PC-3 (cell line): ENCODE measurements at regions not wholly inside any gene's neighbourhood (a gene's known extent, or its start where the extent isn't known, plus 50 kb on each side); places are given as distances from the start of the nearest gene placed in this dataset.

ENCODE experiments used
- ATAC-seq: fragments of 200-7000 bp; cut with Tn5 transposase; 2 replicates; pipeline ENCODE4 v1.9.1; 2020; ENCODE audit warnings: mild to moderate bottlenecking, moderate library complexity
- BruUV-seq: library from RNA; stranded (reverse); fragments of 400-500 nt; replicated peaks from 2 replicates; lab custom pipeline; 2021; lab: Mats Ljungman, UMichigan
- CTCF ChIA-PET: fragments of 300-600 bp; sonication (Branson Sonifier 250); formaldehyde crosslinking; loops from one replicate; lab custom pipeline; 2022; ENCODE audit warnings: antibody characterized with exemption; lab: Charles Lee
- POLR2A ChIA-PET: fragments of 300-600 bp; sonication (Branson Sonifier 250); formaldehyde crosslinking; loops from one replicate; lab custom pipeline; 2022; ENCODE audit warnings: antibody characterized with exemption; ENCODE audit not compliant: unreplicated experiment; lab: Charles Lee
- DNase-seq: peaks from one replicate; pipeline ENCODE4 v3.0.0-alpha.2; 2015
- H2AFZ ChIP-seq: fragments of 300-600 bp; sonication (generic); 2 replicates; pipeline ENCODE4 v1.6.0; 2016; ENCODE audit warnings: antibody characterized with exemption, low read length
- H3F3A ChIP-seq: fragments of 300-600 bp; sonication (generic); one replicate; pipeline ENCODE4 v1.6.0; 2017; ENCODE audit warnings: antibody characterized with exemption, low read length, control low read depth, mild to moderate bottlenecking; ENCODE audit not compliant: unreplicated experiment
- H3K27ac ChIP-seq: fragments of 300-600 bp; sonication (generic); 2 replicates; pipeline ENCODE4 v1.5.1; 2016; ENCODE audit warnings: mild to moderate bottlenecking, low read length
- H3K27me3 ChIP-seq: fragments of 300-600 bp; sonication (generic); 2 replicates; pipeline ENCODE4 v1.6.1; 2016; ENCODE audit warnings: low read length, mixed read lengths
- H3K36me3 ChIP-seq: fragments of 300-600 bp; sonication (generic); 2 replicates; pipeline ENCODE4 v1.6.1; 2016; ENCODE audit warnings: low read depth, mixed run types, low read length, mixed read lengths
- H3K4me1 ChIP-seq: fragments of 300-600 bp; sonication (generic); 2 replicates; pipeline ENCODE4 v1.5.1; 2016; ENCODE audit warnings: low read length; ENCODE audit not compliant: insufficient read depth
- H3K4me2 ChIP-seq: fragments of 300-600 bp; sonication (generic); 2 replicates; pipeline ENCODE4 v1.6.0; 2016; ENCODE audit warnings: low read length
- H3K4me3 ChIP-seq: fragments of 300-600 bp; sonication (generic); 2 replicates; pipeline ENCODE4 v1.5.1; 2016; ENCODE audit warnings: mild to moderate bottlenecking, low read length, mixed read lengths
- H3K79me2 ChIP-seq: fragments of 300-600 bp; sonication (generic); 2 replicates; pipeline ENCODE4 v1.6.1; 2017; ENCODE audit warnings: low read length, mixed read lengths
- H3K9ac ChIP-seq: fragments of 300-600 bp; sonication (generic); 2 replicates; pipeline ENCODE4 v1.6.0; 2016; ENCODE audit warnings: mild to moderate bottlenecking, low read length
- H3K9me2 ChIP-seq: fragments of 300-600 bp; sonication (generic); replicated peaks from 2 replicates; pipeline ENCODE4 v1.6.1; 2016; ENCODE audit warnings: mixed run types, low read length, mixed read lengths
- H3K9me3 ChIP-seq: fragments of 300-600 bp; sonication (generic); 2 replicates; pipeline ENCODE4 v1.6.1; 2016; ENCODE audit warnings: low read length, mixed read lengths
- H4K20me1 ChIP-seq: fragments of 300-600 bp; sonication (generic); 2 replicates; pipeline ENCODE4 v1.6.1; 2016; ENCODE audit warnings: low read length, mixed read lengths
- CTCF ChIP-seq: fragments of 300-600 bp; sonication (generic); conservative IDR thresholded peaks from 2 replicates; pipeline ENCODE4 v1.5.1; 2017; ENCODE audit warnings: antibody characterized with exemption, low read depth, mild to moderate bottlenecking, low read length
- EZH2 ChIP-seq: fragments of 300-600 bp; sonication (generic); IDR thresholded peaks from one replicate; pipeline ENCODE4 v1.6.1; 2017; ENCODE audit warnings: antibody characterized with exemption, mild to moderate bottlenecking, low read length; ENCODE audit not compliant: unreplicated experiment
- EZH2phosphoT487 ChIP-seq: fragments of 300-600 bp; sonication (generic); IDR thresholded peaks from 2 replicates; pipeline ENCODE4 v1.6.1; 2018; ENCODE audit warnings: mild to moderate bottlenecking, antibody characterized with exemption, low read length, borderline replicate concordance
- intact Hi-C: fragments of 100-400 bp; cut with micrococcal nuclease; formaldehyde crosslinking; loops from 2 replicates; pipeline ENCODE4 v1.9.0; 2023

GRCh38 chr6:113732384-113732966, 124.7 kb upstream of the MARCKS start:
- Histone ChIP-seq H3K36me3 (no peaks in the 10 kb centered on the region), H3K27ac (no peak overlapping the region), H2AFZ (no peak overlapping the region), H3K4me2 (no peak overlapping the region), H3K9ac (no peak overlapping the region), H3K79me2 (no peaks in the 10 kb centered on the region), H4K20me1 (no peaks in the 10 kb centered on the region), H3F3A (no peaks in the 10 kb centered on the region), H3K4me1 (peaks cover 8% of the 10 kb centered on the region; the same call in 1 of the 2 replicates), H3K9me3 (no peaks in the 10 kb centered on the region), H3K27me3 (no peaks in the 10 kb centered on the region), H3K4me3 (no peak overlapping the region), H3K9me2 (no peaks in the 10 kb centered on the region)
- TF ChIP-seq EZH2: no peak
- no peak for TF ChIP-seq CTCF
- no peak for TF ChIP-seq EZH2phosphoT487
- ChIA-PET CTCF (no interaction called here), POLR2A (interaction anchor here (0.5 kb wide), 1 partner anchor 256 kb away, joined by 3 read pairs; no protein-coding TSS in a partner anchor)
- no peak for DNase-seq
- ATAC-seq: no peak
- no TSS peak for BruUV-seq
- intact Hi-C loops: no loop called here

GRCh38 chr6:113733381-113733780, 123.8 kb upstream of the MARCKS start:
- no peak overlapping the region for H3K27ac ChIP-seq
- H3K79me2 ChIP-seq: no peaks in the 10 kb centered on the region
- intact Hi-C loops: no loop called here
- DNase-seq (no peak), ATAC-seq (no peak)
- H3K4me2 ChIP-seq: no peak overlapping the region
- no peaks in the 10 kb centered on the region for H3K27me3 ChIP-seq
- peaks cover 8% of the 10 kb centered on the region; the same call in 1 of the 2 replicates for H3K4me1 ChIP-seq
- no peak overlapping the region for H2AFZ ChIP-seq
- no peaks in the 10 kb centered on the region for H3K9me3 ChIP-seq
- TF ChIP-seq EZH2phosphoT487 (no peak), CTCF (no peak), EZH2 (no peak)
- no peak overlapping the region for H3K9ac ChIP-seq
- no peak overlapping the region for H3K4me3 ChIP-seq
- ChIA-PET CTCF (no interaction called here), POLR2A (no interaction called here)
- no TSS peak for BruUV-seq
- H4K20me1 ChIP-seq: no peaks in the 10 kb centered on the region
- no peaks in the 10 kb centered on the region for H3K9me2 ChIP-seq
- no peaks in the 10 kb centered on the region for H3K36me3 ChIP-seq
- H3F3A ChIP-seq: no peaks in the 10 kb centered on the region

- intact Hi-C loops: no loop called here
- no peaks in the 10 kb centered on the region for H3K9me2 ChIP-seq
- no peak overlapping the region for H3K4me3 ChIP-seq
- no peak overlapping the region for H3K4me2 ChIP-seq
- H2AFZ ChIP-seq: peak overlapping the region; percentile 34
- ATAC-seq: no peak
- H3K9ac ChIP-seq: no peak overlapping the region
- peaks cover 8% of the 10 kb centered on the region; the same call in 1 of the 2 replicates for H3K4me1 ChIP-seq
- no peaks in the 10 kb centered on the region for H3K9me3 ChIP-seq
- no peaks in the 10 kb centered on the region for H3K27me3 ChIP-seq
- CTCF ChIA-PET: no interaction called here
- H3K36me3 ChIP-seq: no peaks in the 10 kb centered on the region
- no peaks in the 10 kb centered on the region for H3F3A ChIP-seq
- POLR2A ChIA-PET: no interaction called here
- TF ChIP-seq EZH2phosphoT487: no peak
- no peaks in the 10 kb centered on the region for H3K79me2 ChIP-seq
- no peak overlapping the region for H3K27ac ChIP-seq
- DNase-seq: no peak
- H4K20me1 ChIP-seq: no peaks in the 10 kb centered on the region
- BruUV-seq: no TSS peak
Measured at GRCh38 chr6:113734982-113735381, 122.2 kb upstream of the MARCKS start.
